Testis (tissue), 2 donors: ENCODE measurements at regions not wholly inside any gene's neighbourhood (a gene's known extent, or its start where the extent isn't known, plus 50 kb on each side); places are given as distances from the start of the nearest gene placed in this dataset.

Experiments
- DNase-seq: peaks from one replicate; pipeline ENCODE4 v3.0.0-alpha.2; 2019
- H3K27ac ChIP-seq, 2 donors: fragments of 200-600 bp; sonication (generic); one replicate each; pipeline ENCODE4 v1.5.1; 2019
- H3K27me3 ChIP-seq: fragments of 200-600 bp; sonication (generic); one replicate; pipeline ENCODE4 v1.5.1; 2019
- H3K36me3 ChIP-seq: fragments of 200-600 bp; sonication (generic); one replicate; pipeline ENCODE4 v1.5.1; 2017; ENCODE audit warnings: low read depth; ENCODE audit errors: missing control alignments
- H3K4me1 ChIP-seq: fragments of 200-600 bp; sonication (generic); one replicate; pipeline ENCODE4 v1.5.1; 2019
- H3K4me3 ChIP-seq, 2 donors: fragments of 200-600 bp; sonication (generic); one replicate each; pipeline ENCODE4 v1.5.1; 2017 to 2019
- H3K9me3 ChIP-seq: fragments of 200-600 bp; sonication (generic); one replicate; pipeline ENCODE4 v1.5.1; 2017
- POLR2A ChIP-seq: fragments of 450-650 bp; IDR thresholded peaks from one replicate; pipeline ENCODE4 v1.6.1; 2017; ENCODE audit warnings: antibody characterized with exemption, mild to moderate bottlenecking, moderate library complexity
- WGBS, 2 donors: methylation state at CpG; one replicate each; pipeline ENCODE4 v1.1.5; 2018; 5-methylcytosine and 5-hydroxymethylcytosine counted together
- intact Hi-C: fragments of 100-400 bp; cut with DNase I; formaldehyde crosslinking; loops from one replicate; pipeline ENCODE4 v1.15.1; 2023; ENCODE audit warnings: low total_unique reads
- TF ChIP-seq, protein P1 (sequence below), 3 experiments: fragments of 450-650 bp in 2 of 3; fragments of 200-600 bp in 1 of 3; sonication (generic) in 1 of 3; IDR thresholded peaks; one replicate each; pipeline ENCODE4 v1.5.1; 2016 to 2019; ENCODE audit warnings: antibody characterized with exemption in 3 of 3, mild to moderate bottlenecking in 2 of 3, moderate library complexity in 1 of 3

- H3K9me3 ChIP-seq: no peaks in the 10 kb centered on the region
- peak overlapping the region; percentile 31 to 52 for H3K4me3 ChIP-seq
- peak; percentile 34 for DNase-seq
- H3K36me3 ChIP-seq: no peaks in the 10 kb centered on the region
- intact Hi-C loops: no loop called here
- no peak overlapping the region for H3K27ac ChIP-seq
- H3K4me1 ChIP-seq: no peaks in the 10 kb centered on the region
- 59 to 74% methylated on average over 8 to 38 of the region's 41 CpGs for WGBS, 2 donors
- no peaks in the 10 kb centered on the region for H3K27me3 ChIP-seq
- TF ChIP-seq POLR2A: no peak
- TF ChIP-seq, protein P1, sequence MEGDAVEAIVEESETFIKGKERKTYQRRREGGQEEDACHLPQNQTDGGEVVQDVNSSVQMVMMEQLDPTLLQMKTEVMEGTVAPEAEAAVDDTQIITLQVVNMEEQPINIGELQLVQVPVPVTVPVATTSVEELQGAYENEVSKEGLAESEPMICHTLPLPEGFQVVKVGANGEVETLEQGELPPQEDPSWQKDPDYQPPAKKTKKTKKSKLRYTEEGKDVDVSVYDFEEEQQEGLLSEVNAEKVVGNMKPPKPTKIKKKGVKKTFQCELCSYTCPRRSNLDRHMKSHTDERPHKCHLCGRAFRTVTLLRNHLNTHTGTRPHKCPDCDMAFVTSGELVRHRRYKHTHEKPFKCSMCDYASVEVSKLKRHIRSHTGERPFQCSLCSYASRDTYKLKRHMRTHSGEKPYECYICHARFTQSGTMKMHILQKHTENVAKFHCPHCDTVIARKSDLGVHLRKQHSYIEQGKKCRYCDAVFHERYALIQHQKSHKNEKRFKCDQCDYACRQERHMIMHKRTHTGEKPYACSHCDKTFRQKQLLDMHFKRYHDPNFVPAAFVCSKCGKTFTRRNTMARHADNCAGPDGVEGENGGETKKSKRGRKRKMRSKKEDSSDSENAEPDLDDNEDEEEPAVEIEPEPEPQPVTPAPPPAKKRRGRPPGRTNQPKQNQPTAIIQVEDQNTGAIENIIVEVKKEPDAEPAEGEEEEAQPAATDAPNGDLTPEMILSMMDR (IDR thresholded peaks at IDR 0.05): no peak
These were observed 1463.5 kb upstream of the MIR17HG start for GRCh38 chr13:89883893-89884448.

GRCh38 chr13:89890806-89891205 lies 1456.7 kb upstream of the MIR17HG start:
- Histone ChIP-seq H3K9me3 (no peaks in the 10 kb centered on the region), H3K27ac (no peak overlapping the region), H3K4me1 (no peaks in the 10 kb centered on the region), H3K36me3 (no peaks in the 10 kb centered on the region), H3K27me3 (no peaks in the 10 kb centered on the region), H3K4me3 (no peak overlapping the region)
- no peak for DNase-seq
- intact Hi-C loops: no loop called here
- TF ChIP-seq, protein P1 (IDR thresholded peaks at IDR 0.05): no peak
- TF ChIP-seq POLR2A: no peak

- WGBS, 2 donors: 47 to 61% methylated on average over 2 of the region's 2 CpGs
- intact Hi-C loops: no loop called here
- no peaks in the 10 kb centered on the region for H3K36me3 ChIP-seq
- H3K27ac ChIP-seq: no peak overlapping the region
- H3K27me3 ChIP-seq: no peaks in the 10 kb centered on the region
- no peak for TF ChIP-seq POLR2A
- TF ChIP-seq, protein P1 (IDR thresholded peaks at IDR 0.05): no peak
- H3K4me3 ChIP-seq: no peak overlapping the region
- no peaks in the 10 kb centered on the region for H3K9me3 ChIP-seq
- DNase-seq: no peak
- H3K4me1 ChIP-seq: no peaks in the 10 kb centered on the region
These were observed 1456.1 kb upstream of the MIR17HG start for GRCh38 chr13:89891416-89891815.

- TF ChIP-seq, protein P1 (IDR thresholded peaks at IDR 0.05): no peak
- no peak for TF ChIP-seq POLR2A
- WGBS, 2 donors: 88 to 97% methylated on average over 1 of the region's 1 CpG
- intact Hi-C loops: no loop called here
These were observed 1449.8 kb upstream of the MIR17HG start for GRCh38 chr13:89897681-89898080.

GRCh38 chr13:89899302-89900103 lies 1448.0 kb upstream of the MIR17HG start:
- H3K4me1 ChIP-seq: no peaks in the 10 kb centered on the region
- TF ChIP-seq, protein P1 (IDR thresholded peaks at IDR 0.05): no peak
- TF ChIP-seq POLR2A: no peak
- no peak overlapping the region for H3K27ac ChIP-seq
- WGBS, 2 donors: 66 to 88% methylated on average over 5 of the region's 5 CpGs
- no peaks in the 10 kb centered on the region for H3K36me3 ChIP-seq
- no peak for DNase-seq
- H3K27me3 ChIP-seq: no peaks in the 10 kb centered on the region
- no peaks in the 10 kb centered on the region for H3K9me3 ChIP-seq
- intact Hi-C loops: no loop called here
- no peak overlapping the region for H3K4me3 ChIP-seq

More at GRCh38 chr13:89897681-89898080, 1449.8 kb upstream of the MIR17HG start:
- H3K27ac ChIP-seq: no peak overlapping the region
- no peaks in the 10 kb centered on the region for H3K4me1 ChIP-seq
- no peak for DNase-seq
- no peaks in the 10 kb centered on the region for H3K36me3 ChIP-seq
- H3K27me3 ChIP-seq: no peaks in the 10 kb centered on the region
- no peak overlapping the region for H3K4me3 ChIP-seq
- H3K9me3 ChIP-seq: no peaks in the 10 kb centered on the region
